Retinal pigment epithelial cell (primary cell): ENCODE measurements at regions not wholly inside any gene's neighbourhood (a gene's known extent, or its start where the extent isn't known, plus 50 kb on each side); places are given as distances from the start of the nearest gene placed in this dataset.

Experiments used
- DNase-seq: peaks from one replicate; pipeline ENCODE4 v3.0.0-alpha.2; 2010; ENCODE audit warnings: low read depth
- H3K4me3 ChIP-seq: 2 replicates; pipeline ENCODE4 v1.5.1; 2011; ENCODE audit warnings: mild to moderate bottlenecking, low read length, control low read depth, moderate library complexity
- TF ChIP-seq, protein P1 (sequence below): conservative IDR thresholded peaks from 2 replicates; pipeline ENCODE4 v1.5.1; 2011; ENCODE audit warnings: low read depth, low read length, control low read depth, inconsistent platforms

DNA sequence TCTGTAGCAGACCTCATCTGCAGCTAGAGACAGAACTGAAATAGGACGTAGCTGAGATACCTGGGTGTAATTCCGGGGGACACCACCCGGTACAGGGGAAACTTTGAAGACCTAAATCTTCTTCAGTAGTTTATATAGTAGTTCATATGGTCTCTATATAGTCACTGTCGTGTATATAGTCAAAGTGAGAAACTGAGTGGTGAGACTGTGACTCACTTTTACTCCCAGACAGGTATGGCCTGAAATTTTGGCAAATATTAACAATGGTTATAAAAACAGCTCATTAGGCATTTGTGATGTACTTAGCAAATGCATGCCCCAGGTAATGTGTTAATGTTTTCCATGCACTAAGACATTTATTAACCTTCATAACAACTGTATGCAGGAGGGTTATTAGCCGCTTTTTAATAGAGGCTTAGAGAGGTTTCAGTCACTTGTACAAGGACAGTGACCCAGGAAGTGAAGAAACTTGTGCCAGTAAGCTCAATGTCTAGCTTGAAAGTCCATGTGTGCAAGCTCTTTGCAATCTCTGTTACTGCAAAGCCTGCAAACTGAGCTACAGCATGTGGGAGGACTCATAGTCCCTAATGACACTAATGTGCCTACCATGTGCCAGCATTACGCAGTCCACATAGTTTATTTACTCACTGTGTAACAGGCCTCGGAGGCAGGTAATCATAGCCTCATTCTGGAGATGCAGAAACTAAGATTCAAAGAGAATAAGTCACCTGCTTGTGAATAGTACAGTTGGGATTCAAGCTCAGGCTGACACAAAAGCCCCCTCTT lies 165.4 kb upstream of the CHD6 start:
- TF ChIP-seq, protein P1, sequence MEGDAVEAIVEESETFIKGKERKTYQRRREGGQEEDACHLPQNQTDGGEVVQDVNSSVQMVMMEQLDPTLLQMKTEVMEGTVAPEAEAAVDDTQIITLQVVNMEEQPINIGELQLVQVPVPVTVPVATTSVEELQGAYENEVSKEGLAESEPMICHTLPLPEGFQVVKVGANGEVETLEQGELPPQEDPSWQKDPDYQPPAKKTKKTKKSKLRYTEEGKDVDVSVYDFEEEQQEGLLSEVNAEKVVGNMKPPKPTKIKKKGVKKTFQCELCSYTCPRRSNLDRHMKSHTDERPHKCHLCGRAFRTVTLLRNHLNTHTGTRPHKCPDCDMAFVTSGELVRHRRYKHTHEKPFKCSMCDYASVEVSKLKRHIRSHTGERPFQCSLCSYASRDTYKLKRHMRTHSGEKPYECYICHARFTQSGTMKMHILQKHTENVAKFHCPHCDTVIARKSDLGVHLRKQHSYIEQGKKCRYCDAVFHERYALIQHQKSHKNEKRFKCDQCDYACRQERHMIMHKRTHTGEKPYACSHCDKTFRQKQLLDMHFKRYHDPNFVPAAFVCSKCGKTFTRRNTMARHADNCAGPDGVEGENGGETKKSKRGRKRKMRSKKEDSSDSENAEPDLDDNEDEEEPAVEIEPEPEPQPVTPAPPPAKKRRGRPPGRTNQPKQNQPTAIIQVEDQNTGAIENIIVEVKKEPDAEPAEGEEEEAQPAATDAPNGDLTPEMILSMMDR, result no peak
- no peak overlapping the region for H3K4me3 ChIP-seq
- DNase-seq, result no peak

DNA sequence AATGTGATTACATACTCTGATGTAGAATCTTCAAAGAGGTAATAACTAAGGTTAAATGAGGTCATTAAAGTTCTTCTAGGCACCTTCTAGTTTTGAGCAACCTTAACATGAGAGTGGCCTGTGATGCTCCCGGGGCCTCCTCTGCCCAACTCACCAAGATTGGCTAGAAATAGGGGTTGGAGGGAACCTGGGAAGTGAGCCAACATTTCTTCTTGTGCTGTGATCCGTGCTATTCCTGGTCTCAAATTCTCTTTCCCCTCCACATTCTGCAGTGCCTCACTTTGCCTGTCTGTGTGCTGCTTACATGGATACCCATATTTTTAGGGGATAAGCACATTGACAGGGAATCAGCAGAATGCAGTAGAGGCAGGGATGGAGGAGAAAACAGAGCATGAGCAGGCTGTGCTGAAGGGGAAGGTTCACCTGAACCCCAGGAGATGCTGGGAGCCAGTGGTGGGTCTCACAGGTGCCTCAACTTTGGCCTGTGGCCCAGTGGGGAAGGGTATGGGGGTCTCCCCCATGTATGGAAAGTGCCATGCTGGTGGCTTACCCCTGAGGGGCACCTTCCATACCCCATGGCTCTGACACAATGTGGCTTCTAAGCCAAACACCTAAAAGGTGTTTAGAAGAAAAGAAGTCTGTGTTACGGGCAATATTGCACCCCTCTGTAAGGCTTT lies 164.7 kb upstream of the CHD6 start:
- no peak overlapping the region for H3K4me3 ChIP-seq
- DNase-seq, result no peak
- TF ChIP-seq, protein P1, result no peak

- DNase-seq, result no peak
- TF ChIP-seq, protein P1, result no peak
- H3K4me3 ChIP-seq, result no peak overlapping the region
Observed at GRCh38 chr20:41782255-41782654, 164.1 kb upstream of the CHD6 start.

DNA sequence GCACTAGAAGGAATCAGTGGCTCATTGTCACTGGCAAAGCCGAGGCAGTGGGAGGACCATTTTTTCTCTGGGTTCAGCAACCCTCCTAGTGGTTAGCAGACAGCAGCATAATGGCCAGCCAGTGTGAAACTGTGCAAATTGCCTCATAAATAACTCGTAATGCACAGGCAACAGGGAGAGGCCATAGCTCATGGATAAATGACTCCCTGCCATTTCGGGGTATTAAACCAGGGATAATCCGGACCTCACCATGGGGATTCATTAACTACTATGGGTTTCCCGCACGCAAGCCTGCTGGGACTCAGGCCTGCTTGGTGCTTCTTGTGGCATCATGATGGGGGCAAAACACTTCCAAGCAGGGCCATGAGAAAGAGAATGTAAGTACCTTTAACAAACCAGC lies 158.2 kb upstream of the CHD6 start:
- H3K4me3 ChIP-seq, result no peak overlapping the region
- no peak for DNase-seq
- TF ChIP-seq, protein P1, result no peak

GRCh38 chr20:41774291-41774690 lies 156.1 kb upstream of the CHD6 start:
- no peak overlapping the region for H3K4me3 ChIP-seq
- TF ChIP-seq, protein P1, result no peak
- no peak for DNase-seq

GRCh38 chr20:41770965-41771364 lies 152.8 kb upstream of the CHD6 start:
- no peak overlapping the region for H3K4me3 ChIP-seq
- TF ChIP-seq, protein P1, result no peak
- no peak for DNase-seq

DNA sequence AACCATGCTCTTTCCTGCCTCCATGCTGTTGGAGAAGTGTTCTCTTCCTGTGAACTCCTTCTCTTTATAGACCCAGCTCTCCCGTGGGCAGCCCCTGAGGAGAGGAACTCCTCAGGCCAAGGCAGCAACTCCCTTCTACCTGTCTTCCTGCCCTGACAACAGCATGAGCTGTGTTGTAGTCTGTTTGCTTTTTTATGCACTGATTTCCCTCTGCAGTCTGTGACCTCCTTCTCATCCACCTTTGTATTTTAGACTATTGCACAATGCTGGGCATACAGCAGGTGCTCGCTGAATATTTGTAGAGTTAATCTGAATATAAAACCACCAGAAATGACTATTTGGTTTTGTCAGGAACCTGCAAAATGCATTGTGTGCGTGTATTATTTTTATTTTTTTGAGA lies 152.2 kb upstream of the CHD6 start:
- DNase-seq, result no peak
- H3K4me3 ChIP-seq, result no peak overlapping the region
- TF ChIP-seq, protein P1, result no peak
